ENCODE measurements at regions not wholly inside any gene's neighbourhood (a gene's known extent, or its start where the extent isn't known, plus 50 kb on each side); places are given as distances from the start of the nearest gene placed in this dataset.
"Not testable (repeated sequence)": the region's sequence is repeated elsewhere in the genome, so short reads cannot be mapped to it uniquely, and the experiment has no call there.

DNA sequence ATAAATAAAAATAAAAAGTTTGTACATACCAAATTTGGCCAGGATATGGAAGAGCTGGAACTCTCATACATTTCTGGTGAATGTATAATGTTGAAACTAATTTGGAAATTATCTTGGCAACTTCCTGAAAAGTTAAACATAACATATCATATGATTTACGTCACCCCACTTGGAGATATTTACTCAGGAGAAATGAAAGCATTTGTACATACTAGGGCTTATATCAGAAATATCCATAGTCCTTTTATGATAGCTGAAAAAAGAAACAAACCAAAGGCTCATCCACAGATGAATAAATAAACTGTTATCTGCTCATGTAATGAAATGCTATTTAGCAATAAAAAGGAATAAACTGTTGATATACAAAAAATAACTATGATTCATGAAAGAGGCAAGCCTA, 318.2 kb upstream of the NRXN1 start:
- no peak for DNase-seq

DNA sequence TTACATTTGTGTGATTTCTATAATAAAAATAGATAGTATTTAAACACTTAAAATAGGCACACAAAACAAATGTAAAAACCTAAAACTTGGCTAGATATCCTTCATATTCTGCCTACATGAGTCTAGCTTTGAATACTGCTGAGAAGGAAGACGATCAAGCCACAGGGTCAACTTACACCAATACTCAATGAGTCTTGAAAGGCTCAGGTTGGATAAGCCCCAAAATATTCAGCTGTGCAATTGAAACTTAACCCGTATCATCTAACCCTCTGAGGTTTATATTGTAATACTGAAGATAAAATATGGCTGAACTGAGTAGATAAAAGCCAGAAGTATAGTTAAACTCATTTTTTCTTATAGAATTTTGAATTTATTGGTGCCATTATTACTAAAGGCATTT, 313.0 kb upstream of the NRXN1 start:
- no peak for DNase-seq

DNA sequence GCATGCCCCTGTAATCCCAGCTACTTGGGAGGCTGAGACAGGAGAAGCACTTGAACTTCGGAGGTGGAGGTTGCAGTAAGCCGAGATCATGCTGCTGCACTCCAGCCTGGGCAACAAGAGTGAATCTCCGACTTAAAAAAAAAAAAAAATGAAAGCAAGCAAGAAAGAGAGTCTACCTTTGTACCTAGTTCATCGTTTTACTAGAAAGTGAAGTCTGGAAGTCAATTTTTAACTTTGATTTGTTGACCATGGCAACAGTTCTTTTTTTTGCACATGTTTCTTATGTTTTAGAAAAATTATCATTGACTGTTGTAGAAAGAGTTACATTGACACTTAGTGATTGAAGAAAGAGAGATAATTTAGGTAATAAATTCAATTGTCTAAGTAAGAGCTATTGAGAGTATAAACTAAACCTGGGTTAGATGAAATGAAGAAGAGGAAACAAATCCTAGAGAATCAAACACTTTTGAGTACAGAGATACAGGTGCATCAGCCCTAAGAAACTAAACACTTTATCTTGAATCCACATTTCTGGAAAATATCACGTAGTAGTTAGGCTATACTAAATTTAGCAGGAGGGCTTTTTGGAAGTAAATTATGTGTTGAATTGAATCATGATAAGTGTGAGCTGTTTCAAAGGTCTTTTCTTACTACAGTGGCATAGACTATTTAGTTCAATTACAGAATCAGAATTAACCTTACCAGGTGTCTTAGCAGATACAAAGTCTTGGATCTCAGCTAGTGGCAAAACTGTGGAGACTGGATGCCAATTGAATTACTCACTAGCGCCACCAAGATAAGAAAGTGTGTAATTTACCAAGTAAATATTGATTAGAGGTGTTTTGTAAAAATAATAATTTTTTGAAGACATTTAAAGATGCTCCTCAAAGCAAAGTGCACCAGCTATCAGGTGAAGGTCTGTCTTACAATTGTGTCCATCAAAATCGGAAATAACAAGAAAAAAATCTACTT, 303.4 kb upstream of the NRXN1 start:
- no peak for DNase-seq

GRCh38 chr2:51329512-51329911, 297.6 kb upstream of the NRXN1 start:
- no peak for DNase-seq

GRCh38 chr2:51324051-51324450, 292.1 kb upstream of the NRXN1 start:
- DNase-seq = no peak

GRCh38 chr2:51322613-51323012, 290.7 kb upstream of the NRXN1 start:
- DNase-seq = no peak

- DNase-seq = no peak
These were observed 272.4 kb upstream of the NRXN1 start for GRCh38 chr2:51304311-51304710.

GRCh38 chr2:51301381-51301780, 269.4 kb upstream of the NRXN1 start:
- DNase-seq = no peak

- no peak for DNase-seq
These were observed 267.4 kb upstream of the NRXN1 start for GRCh38 chr2:51299370-51299769.

GRCh38 chr2:51297488-51297887, 265.6 kb upstream of the NRXN1 start:
- no peak for DNase-seq

DNA sequence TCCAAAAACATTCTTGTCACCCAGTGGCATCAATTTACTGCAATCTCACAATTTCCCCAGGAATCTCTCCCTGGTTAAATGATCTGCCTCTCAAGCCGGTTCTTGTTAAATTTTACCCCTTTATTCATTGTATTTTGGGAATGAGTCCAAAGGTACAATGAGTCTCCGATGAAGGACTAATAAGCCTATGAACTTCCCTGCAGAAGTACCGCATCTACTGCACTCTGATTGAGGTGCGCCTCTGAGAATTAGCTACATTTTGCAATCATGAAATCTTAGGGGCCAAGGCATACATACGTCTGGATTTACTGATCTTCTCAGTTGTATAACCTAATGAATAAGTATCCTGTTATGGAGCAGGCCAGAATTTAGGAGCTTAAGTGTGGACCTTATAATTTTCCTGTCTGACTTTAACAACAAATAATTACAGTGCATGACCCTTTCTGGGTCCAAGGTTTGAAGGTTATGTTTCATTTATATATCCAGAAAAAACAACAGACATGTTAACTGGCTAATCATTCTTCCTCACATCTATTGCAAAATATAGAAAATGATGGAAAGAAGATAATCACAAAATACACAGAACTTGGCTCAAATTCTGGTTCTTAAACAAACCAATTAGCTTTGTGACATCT, 261.8 kb upstream of the NRXN1 start:
- DNase-seq = no peak

DNA sequence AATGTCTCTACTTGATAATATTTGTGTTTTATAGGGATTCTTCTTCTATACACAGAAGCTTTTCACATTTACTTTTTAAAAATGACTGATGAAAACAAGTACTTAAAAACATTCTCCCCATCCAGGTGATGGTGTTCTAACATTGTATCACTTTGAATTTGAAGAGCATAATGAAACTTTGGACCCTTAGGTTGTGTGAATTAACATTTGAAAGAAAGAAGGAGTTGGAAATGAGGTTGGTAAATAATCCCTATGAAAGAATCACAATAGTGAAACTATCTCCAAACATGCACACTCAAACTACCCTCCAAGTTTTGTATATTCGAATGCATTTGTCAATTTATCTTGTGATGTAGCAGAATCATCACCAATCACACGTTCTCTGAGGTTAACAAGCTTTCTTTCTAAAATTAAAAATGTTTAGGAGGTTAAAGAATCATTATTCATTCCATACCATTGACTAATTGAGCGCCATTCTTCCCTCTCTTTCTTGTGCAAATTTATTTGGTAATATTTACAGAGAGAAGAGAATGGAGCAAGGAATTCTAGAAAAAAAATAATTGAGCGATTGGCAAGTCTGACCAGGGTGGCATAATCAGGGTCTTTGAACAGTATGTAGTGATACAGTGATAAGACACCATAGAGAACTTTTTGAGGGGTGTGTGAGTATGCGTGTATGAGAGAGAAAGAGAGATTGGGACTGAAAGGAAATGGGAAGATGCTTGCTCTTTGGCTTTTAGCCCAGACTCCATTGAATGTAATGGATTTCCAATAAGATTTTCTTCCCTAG, 260.0 kb upstream of the NRXN1 start:
- no peak for DNase-seq

DNA sequence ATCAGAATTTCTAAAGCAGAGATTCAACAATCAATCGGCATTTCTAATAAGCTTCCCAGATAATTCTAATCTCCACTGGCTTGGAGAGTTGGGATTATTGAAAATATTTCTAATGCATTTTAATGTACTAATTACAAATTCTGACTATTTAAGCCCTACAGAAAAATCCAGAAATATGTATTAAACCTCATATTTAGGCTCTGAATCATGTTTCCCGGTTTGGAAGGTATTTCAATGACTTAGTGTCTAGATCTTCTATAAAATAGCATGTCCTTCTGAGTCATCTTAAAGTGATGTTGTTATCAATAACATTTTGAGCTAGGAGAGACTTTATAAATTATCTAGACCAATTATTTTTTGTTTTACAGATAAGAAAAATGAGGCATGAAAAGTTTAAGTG, 258.8 kb upstream of the NRXN1 start:
- no peak for DNase-seq

DNA sequence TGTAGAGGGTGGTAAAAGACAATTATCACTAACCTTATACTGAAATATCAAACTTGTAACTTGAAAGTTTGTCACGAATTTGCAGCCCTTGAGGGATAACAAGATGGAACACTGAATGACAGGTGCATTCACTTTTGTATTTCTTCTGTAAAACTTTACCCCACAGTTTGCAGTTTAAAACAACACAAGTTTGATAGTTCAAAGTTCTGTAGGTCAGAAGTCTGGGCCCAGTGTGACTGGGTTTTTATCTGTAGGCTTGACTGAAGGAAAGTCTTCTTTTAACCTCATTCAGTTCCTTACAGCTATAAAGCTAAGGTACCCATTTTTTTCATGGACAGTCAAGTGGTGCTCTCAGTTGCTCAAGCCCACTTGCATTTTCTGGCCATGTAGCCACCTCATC, 257.1 kb upstream of the NRXN1 start:
- no peak for DNase-seq

- no peak for DNase-seq
These were observed 236.3 kb upstream of the NRXN1 start for GRCh38 chr2:51268191-51268590.

DNA sequence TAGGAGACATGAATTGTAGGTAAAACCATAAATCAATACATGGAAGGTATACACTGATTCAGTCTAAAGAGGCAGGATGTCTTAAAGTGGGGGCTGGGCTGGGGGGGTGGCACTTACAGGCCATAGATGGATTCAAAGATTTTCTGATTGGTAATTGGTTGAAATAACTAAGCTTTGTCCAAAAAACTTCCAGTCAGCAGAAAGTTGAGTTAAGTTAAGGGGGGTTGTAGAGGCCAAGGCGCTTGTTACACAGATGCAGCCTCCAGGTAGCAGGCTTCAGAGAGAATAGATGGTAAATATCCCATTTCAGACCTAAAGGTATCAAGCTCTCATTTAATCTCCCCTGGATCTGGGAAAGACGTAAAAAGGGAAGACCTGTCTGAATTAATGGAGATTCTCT, 233.6 kb upstream of the NRXN1 start:
- DNase-seq = no peak

DNA sequence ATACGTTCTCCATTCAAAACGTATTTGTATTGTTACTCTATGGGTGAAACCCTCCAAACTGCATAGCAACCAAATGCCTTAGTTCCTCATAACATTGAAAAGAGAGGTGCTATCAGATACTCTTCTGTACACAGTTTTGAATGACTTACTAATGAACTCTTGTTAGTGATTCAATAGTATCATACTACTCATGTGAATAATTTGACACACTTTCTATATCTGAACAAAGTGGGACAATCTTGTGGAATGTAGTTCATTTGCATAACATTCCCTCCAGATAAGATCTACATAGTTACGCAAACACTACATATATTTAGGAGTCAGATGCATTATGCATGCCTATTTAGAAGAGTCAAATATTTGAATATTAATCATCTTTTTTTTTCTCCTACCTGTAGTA, 232.0 kb upstream of the NRXN1 start:
- no peak for DNase-seq

DNA sequence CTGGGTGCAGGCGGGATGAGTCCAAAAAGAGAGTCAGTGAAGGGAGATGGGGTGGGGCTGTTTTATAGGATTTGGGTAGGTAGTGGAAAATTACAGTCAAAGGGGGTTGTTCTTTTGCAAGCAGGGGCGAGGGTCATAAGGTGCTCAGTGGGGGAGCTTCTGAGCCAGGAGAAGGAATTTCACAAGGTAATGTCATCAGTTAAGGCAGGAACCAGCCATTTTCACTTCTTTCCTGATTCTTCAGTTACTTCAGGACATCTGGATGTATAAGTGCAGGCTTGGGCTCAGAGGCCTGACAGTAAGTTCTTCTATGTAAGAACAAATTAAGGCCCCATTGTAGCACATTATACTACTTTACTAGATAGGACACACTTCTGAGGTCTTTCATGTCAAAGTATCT, 231.2 kb upstream of the NRXN1 start:
- DNase-seq = not testable (repeated sequence)

DNA sequence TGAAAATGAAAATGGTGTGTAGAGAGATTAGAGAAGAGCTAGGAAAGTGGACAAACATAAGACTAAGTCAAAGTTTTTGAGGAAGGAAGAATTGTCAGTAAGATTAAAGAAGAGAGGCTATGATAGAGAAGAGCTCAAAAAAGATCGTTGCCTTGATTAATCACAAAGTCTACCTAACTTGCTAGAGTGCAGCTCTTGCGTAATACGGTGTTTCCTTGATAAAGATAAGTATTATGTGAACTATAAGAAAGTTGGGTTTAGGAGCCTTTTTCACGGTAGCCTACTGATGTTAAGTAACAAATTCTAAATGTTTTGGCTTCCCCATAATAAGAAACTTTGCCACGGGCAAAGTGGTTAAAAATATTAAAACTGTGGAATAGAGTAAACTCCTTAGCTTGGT, 226.4 kb upstream of the NRXN1 start:
- no peak for DNase-seq

GRCh38 chr2:51256736-51257135, 224.8 kb upstream of the NRXN1 start:
- no peak for DNase-seq

DNA sequence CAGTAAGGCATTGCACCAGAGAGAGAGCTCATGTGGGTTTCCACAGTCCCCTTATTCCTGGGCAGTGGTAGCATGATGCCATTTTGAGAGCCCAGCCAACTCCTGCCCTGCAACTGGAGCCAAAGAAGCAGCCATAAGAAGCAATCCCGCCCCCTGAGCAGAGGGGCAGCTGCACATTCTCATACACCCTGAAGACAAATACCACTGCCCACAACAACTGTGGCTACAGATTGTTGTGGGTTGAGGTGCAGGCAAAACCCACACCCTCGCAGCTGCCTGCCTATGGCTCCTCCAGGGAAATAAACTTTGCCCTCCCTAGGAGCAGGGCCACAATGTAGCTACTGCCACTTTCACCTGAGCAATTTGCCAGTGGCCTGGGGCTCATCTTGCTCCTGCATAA, 219.4 kb upstream of the NRXN1 start:
- DNase-seq = no peak

- no peak for DNase-seq
These were observed 215.4 kb upstream of the NRXN1 start for GRCh38 chr2:51247252-51247805.

DNA sequence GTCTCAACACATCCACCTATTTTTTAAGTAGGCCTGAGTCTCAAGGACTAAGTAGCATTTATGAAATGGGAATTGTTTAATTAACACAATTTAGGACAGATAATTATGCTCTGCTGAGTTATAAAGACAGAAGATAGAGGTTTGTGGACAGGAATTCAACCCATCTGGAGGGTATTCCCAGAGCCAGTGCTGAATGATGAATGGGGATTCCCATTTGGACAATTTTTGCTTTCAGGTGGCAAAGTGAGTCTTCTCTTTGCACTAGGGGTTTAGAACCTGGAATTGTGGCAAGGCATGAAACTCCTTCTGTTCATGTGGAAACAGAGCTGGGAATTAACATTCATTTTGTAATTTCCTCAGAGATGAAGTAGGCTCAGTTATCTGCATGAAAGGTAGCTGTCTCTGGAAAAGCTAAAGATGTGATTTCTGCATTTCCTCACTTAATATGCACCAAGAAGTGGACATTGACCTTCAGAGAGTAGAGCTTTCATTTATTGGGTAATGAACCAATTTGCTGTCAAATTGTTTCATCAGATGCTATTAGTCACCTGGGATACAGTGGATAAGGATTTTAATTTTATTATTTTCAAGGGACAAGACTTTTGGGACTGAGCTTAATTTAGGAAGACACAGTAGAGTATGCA, 212.1 kb upstream of the NRXN1 start:
- no peak for DNase-seq

All from RPMI8226 (cell line).